Thymus (tissue), 11 donors: ENCODE measurements at regions not wholly inside any gene's neighbourhood (a gene's known extent, or its start where the extent isn't known, plus 50 kb on each side); places are given as distances from the start of the nearest gene placed in this dataset.

Source experiments
- DNase-seq, 9 donors: peaks; one replicate each; pipeline ENCODE4 v3.0.0-alpha.2; 2013; ENCODE audit warnings: low spot score in 9 of 9, low read depth in 6 of 9, missing footprints in 1 of 9
- H3K27ac ChIP-seq, 2 donors: one replicate each; pipeline ENCODE4 v1.5.1; 2013; ENCODE audit warnings: control low read depth in 1 of 2, low read depth in 1 of 2, low read length in 1 of 2, mild to moderate bottlenecking in 1 of 2, moderate library complexity in 1 of 2
- H3K27me3 ChIP-seq, 2 donors: one replicate each; pipeline ENCODE4 v1.5.1; 2013; ENCODE audit warnings: low read length in 1 of 2; ENCODE audit not compliant: control insufficient read depth in 2 of 2, insufficient read depth in 1 of 2
- H3K36me3 ChIP-seq, 2 donors: one replicate each; pipeline ENCODE4 v1.5.1; 2013; ENCODE audit warnings: low read length in 1 of 2, mild to moderate bottlenecking in 1 of 2, moderate library complexity in 1 of 2; ENCODE audit not compliant: control insufficient read depth in 2 of 2, insufficient read depth in 2 of 2
- H3K4me1 ChIP-seq, 2 donors: one replicate each; pipeline ENCODE4 v1.5.1; 2013; ENCODE audit warnings: low read length in 2 of 2; ENCODE audit not compliant: control insufficient read depth in 2 of 2, insufficient read depth in 2 of 2
- H3K4me3 ChIP-seq, 2 donors: one replicate each; pipeline ENCODE4 v1.5.1; 2013; ENCODE audit warnings: low read length in 2 of 2, control low read depth in 1 of 2, mild to moderate bottlenecking in 1 of 2
- H3K9me3 ChIP-seq, 2 donors: one replicate each; pipeline ENCODE4 v1.5.1; 2013; ENCODE audit warnings: low read length in 1 of 2, mild to moderate bottlenecking in 1 of 2; ENCODE audit not compliant: control insufficient read depth in 2 of 2, insufficient read depth in 1 of 2
- WGBS: extraction: QIAGEN DNeasy Blood & Tissue Kit; methylation state at CpG from one replicate; pipeline ENCODE4 v1.1.7; 2013; 5-methylcytosine and 5-hydroxymethylcytosine counted together
- donor health status: healthy.

DNA sequence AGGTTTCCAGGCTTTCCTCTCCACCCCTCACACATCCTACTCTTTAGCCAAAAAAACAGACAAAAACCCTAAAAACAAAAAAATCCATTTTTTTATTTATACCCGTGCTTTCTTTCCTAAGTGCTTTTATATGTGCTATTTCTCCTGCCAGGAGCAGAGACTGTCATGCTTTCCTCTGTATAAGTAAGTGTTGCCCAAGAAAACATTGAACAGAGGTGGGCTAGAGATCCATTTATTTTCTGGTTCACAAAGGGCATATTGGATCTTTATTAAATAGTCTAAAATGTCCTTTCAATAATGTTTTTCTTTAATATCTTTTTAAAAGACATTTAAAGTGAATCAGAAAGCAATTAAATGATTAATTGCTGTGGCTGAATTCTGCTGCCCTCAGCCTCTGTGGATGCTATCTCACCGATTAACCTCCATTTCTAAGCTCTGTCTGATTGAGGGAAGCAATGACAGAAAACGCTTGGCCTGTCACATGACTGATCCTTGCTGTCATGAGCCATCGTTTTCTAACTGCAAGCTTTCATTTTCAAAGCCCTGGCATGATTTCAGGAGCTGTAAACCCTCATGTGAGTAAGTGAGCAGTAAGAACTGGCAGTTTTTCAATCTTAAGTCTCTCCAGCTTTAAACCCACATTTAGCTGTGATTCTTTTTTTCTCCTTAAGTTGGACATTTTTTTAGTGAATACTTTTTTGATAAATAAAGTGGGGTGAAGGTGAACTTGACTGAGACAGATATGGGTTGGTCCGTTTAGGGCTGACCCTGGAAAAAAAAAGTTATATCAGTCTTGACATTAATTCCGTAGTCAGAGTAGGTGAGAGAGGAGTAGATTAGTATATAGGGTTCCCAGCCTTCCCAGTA lies 180.7 kb upstream of the PGRMC2 start:
- Histone ChIP-seq H3K4me1 (no peaks in the 10 kb centered on the region), H3K9me3 (no peaks in the 10 kb centered on the region), H3K36me3 (no peaks in the 10 kb centered on the region), H3K27ac (no peak overlapping the region), H3K4me3 (no peak overlapping the region), H3K27me3 (no peaks in the 10 kb centered on the region)
- 87% methylated on average over 6 of the region's 6 CpGs for WGBS
- DNase-seq: peak in 1 of 9 donors; percentile 3

DNA sequence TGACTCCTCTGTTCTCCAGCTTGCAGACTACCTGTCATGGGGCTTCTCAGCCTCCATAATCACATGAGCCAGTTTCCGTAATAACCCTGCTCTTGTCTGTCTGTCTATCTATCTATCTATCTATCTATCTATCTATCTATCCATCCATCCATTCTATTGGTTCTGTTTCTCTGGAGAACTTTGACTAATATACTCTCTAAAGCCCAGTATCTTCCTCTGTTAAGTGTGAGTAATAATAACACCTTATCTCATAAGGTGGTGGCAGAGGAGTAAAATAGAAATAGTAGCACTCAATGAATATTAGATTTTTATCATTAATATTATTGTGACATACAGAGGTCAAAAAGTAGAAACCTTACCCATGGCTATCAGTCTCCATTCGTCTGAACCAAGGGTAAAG lies 177.9 kb upstream of the PGRMC2 start:
- Histone ChIP-seq H3K27ac (no peak overlapping the region), H3K27me3 (no peaks in the 10 kb centered on the region), H3K4me1 (no peaks in the 10 kb centered on the region), H3K9me3 (no peaks in the 10 kb centered on the region), H3K4me3 (no peak overlapping the region), H3K36me3 (no peaks in the 10 kb centered on the region)
- WGBS: 50% methylated on average over 2 of the region's 2 CpGs
- no peak for DNase-seq

DNA sequence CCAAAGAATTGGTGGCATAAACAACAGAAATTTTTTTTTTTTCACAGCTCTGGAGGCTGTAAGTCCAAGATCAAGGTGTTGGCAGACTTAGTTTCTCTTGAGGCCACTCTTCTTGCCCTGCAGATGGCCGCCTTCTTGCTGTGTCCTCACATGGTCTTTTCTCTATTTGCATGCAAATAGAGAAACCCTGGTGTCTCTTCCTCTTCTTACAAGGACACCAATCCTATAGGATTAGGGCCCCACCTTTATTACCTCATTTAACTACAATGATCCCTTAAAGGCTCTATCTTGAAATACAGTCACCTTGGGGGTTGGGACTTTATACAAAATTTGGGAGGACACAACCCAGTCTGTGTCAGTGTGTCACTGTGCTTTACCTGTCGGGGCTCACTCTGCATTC lies 175.4 kb upstream of the PGRMC2 start:
- H3K27me3 ChIP-seq: no peaks in the 10 kb centered on the region
- no peaks in the 10 kb centered on the region for H3K36me3 ChIP-seq
- H3K4me3 ChIP-seq: no peak overlapping the region
- no peak overlapping the region for H3K27ac ChIP-seq
- no peaks in the 10 kb centered on the region for H3K4me1 ChIP-seq
- 94% methylated on average over 2 of the region's 2 CpGs for WGBS
- no peaks in the 10 kb centered on the region for H3K9me3 ChIP-seq
- DNase-seq: no peak

DNA sequence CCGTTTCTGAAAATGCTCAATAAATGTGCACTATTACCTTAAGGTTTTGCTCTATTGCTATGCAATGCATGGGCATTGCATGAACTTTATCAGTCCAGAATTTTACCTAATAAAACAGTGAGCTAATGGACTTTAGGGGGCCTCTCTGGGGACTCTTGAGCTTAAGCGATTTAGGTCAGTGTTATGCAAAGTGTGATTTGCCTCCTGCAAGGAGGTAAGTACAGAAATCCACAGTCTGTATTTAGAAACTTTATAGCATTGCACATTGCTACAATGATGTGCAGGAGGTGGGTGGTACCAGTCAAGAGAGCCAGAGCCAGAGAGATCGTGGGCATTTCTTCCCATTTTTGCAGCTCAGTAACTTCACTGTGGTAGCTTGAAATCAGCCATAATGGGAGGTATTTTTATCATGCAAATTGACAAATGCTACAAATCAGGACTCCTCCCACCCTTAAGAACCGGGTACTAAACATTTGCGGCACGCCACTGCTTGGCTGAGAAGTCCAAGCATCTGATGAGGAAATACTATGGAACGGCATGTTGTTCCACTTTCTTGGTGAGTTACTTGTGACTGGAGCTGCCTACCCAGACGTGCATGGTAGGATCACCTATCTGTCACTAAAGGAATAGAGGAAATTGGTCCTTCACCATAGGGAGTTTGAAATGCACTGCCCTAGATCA lies 174.6 kb upstream of the PGRMC2 start:
- Histone ChIP-seq H3K36me3 (no peaks in the 10 kb centered on the region), H3K4me3 (no peak overlapping the region), H3K4me1 (no peaks in the 10 kb centered on the region), H3K27me3 (no peaks in the 10 kb centered on the region), H3K9me3 (no peaks in the 10 kb centered on the region), H3K27ac (no peak overlapping the region)
- 90% methylated on average over 8 of the region's 8 CpGs for WGBS
- DNase-seq: no peak

DNA sequence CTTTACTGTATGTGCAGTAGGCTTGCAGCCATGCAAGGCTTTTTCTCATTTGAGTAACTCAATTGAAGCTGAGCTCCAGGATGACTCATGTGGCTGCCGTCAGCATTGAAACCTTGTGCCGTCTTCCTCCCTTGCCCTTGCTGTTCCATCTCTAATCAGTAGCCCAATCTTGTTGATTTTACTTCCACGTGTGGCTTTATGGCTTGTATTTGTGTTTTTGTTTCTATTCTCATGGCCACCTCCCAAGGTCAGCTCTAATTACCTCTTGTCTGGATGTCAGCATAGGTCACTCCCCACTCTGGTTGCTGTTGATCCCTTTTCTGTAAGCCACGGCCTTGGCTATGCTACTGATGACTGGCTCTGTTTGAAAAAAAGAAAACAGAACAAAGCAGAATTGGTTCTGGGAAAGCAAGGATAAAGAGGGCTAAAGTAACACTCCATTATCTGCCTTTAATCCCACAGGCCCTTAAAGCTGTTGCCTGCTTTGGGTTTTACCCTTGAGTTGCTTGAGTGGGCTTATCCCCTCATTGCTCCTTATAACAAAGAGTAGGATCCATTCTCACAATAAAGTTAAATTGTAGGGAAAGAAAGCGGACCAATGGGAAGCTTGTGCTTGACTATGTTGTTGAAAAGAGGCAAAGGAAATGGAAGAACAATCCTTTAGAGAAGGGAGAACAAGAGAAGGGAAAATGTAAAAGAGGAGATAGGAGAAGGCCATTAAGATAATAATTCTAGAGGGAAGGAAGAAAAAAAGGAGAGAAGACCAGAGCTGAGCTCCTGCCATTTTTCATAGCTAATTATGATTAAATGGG lies 173.9 kb upstream of the PGRMC2 start:
- H3K27me3 ChIP-seq: no peaks in the 10 kb centered on the region
- H3K4me3 ChIP-seq: no peak overlapping the region
- no peak for DNase-seq
- H3K9me3 ChIP-seq: no peaks in the 10 kb centered on the region
- WGBS: 81% methylated on average over 5 of the region's 5 CpGs
- no peak overlapping the region for H3K27ac ChIP-seq
- H3K36me3 ChIP-seq: no peaks in the 10 kb centered on the region
- H3K4me1 ChIP-seq: no peaks in the 10 kb centered on the region

DNA sequence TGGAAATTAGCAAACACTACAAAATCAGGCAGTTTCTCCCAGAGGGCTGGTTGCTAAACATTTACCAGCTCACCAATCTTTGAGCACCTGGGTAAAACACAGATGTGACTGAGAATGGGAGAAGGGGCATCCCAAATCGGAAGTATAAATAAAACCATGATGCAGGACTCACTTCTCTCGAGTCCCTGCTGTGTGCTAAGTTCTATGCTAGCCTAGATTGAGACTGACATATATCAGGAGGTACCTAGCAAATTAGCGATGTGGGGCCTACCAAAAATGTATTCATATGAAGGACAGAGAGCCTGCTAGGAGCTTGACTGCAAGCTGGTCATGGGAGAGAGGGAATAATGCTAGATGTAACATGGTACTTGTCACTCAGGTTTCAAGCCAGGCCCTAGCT lies 171.9 kb upstream of the PGRMC2 start:
- no peaks in the 10 kb centered on the region for H3K36me3 ChIP-seq
- H3K27me3 ChIP-seq: no peaks in the 10 kb centered on the region
- H3K4me1 ChIP-seq: no peaks in the 10 kb centered on the region
- WGBS: 80% methylated on average over 3 of the region's 3 CpGs
- DNase-seq: no peak
- no peak overlapping the region for H3K27ac ChIP-seq
- H3K4me3 ChIP-seq: no peak overlapping the region
- no peaks in the 10 kb centered on the region for H3K9me3 ChIP-seq

DNA sequence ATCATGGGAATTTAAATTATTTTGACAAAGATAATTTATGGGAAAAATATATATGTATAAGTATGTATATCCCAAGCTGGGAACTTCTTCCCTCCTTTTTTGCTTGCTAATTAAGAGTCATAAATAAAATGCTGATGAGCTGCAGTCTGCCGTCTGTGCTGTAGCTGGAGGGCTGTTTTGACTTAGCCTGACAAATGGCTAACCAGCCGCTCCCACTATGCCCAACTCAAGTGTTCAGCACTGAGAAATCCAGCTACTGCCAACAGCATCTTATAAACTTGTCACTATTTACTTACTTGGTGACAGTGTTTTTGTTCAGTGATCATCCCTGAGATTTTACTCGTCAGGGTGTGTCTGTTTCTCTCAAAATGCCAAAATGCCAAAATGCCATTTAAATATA lies 171.2 kb upstream of the PGRMC2 start:
- no peak overlapping the region for H3K27ac ChIP-seq
- H3K9me3 ChIP-seq: no peaks in the 10 kb centered on the region
- no peak for DNase-seq
- H3K4me1 ChIP-seq: no peaks in the 10 kb centered on the region
- WGBS: 95% methylated on average over 3 of the region's 3 CpGs
- no peaks in the 10 kb centered on the region for H3K27me3 ChIP-seq
- H3K4me3 ChIP-seq: no peak overlapping the region
- H3K36me3 ChIP-seq: no peaks in the 10 kb centered on the region

DNA sequence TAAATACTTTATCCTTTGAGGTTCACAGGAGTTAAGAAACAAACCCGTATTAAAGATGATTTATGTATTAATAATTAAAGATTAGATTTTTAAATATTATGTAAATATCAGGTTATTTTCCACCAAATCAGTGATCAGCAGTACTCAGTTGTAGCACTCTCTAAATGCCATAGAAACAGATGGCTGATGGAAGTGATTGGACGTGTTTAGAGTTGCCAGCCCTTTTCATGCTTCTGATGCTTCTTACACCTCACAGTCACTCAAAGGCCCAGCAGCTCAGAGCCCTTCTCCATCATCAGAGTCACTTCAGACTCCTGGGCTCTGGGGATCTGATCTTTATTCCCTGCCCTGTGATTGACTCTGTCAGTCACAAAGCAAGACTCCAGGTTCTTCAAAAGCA lies 170.1 kb upstream of the PGRMC2 start:
- whole genome bisulfite sequencing: 92% methylated on average over 2 of the region's 2 CpGs
- H3K9me3 ChIP-seq: no peaks in the 10 kb centered on the region
- H3K27ac ChIP-seq: no peak overlapping the region
- H3K36me3 ChIP-seq: no peaks in the 10 kb centered on the region
- no peaks in the 10 kb centered on the region for H3K4me1 ChIP-seq
- DNase-seq: no peak
- no peaks in the 10 kb centered on the region for H3K27me3 ChIP-seq
- H3K4me3 ChIP-seq: no peak overlapping the region

DNA sequence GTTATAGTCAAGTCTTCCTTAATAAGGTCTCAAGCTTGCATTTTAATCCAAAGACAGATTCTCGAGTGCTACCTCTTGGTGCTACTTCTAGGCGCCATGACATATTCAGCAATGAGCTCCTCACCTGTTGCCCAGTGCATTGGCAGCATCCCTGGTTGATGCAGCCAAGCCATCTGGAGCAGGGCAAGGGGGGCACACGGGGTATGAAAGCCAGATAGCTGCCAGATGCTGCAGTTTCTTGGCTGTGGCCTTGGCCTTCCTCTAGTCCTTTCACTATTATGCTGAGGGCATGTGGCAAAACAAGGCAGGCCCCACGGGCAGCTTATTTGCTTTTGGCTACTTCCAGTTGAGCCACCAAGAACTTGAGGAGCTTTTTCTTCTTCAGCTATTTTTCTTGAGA lies 168.6 kb upstream of the PGRMC2 start:
- Histone ChIP-seq H3K4me3 (no peak overlapping the region), H3K27me3 (no peaks in the 10 kb centered on the region)
- 93% methylated on average over 4 of the region's 4 CpGs for WGBS

More for the DNA sequence above, 168.6 kb upstream of the PGRMC2 start:
- H3K9me3 ChIP-seq: no peaks in the 10 kb centered on the region
- H3K36me3 ChIP-seq: no peaks in the 10 kb centered on the region
- H3K27ac ChIP-seq: no peak overlapping the region
- no peak for DNase-seq
- no peaks in the 10 kb centered on the region for H3K4me1 ChIP-seq
